ENCODE measurements at regions not wholly inside any gene's neighbourhood (a gene's known extent, or its start where the extent isn't known, plus 50 kb on each side); places are given as distances from the start of the nearest gene placed in this dataset.

- H3K36me3 ChIP-seq (ENCODE audit: control insufficient read depth in 1 of 2, insufficient read depth in 2 of 2, low read length in 2 of 2): no peaks in the 10 kb centered on the region
- CTCF ChIA-PET: no interaction called here
- no peaks in the 10 kb centered on the region for H4K20me1 ChIP-seq (ENCODE audit: insufficient read depth)
- H3K4me3 ChIP-seq (replicated peaks in 1 of 2; ENCODE audit: low read depth in 1 of 2, low read length in 2 of 2): no peak overlapping the region
- no peak overlapping the region for H3K4me2 ChIP-seq (ENCODE audit: low read length)
- DNase-seq (ENCODE audit: low read depth, low spot score): no peak
- RAD21 ChIA-PET (ENCODE audit: low non-redundant PET in 1 of 2, low total read pairs in 2 of 2, uncharacterized antibody in 2 of 2, unreplicated experiment in 2 of 2): no interaction called here
- POLR2A ChIA-PET: no interaction called here
- no peaks in the 10 kb centered on the region for H3K9me2 ChIP-seq (ENCODE audit: insufficient read depth)
- TF ChIP-seq RAD21 (IDR thresholded peaks at IDR 0.05; ENCODE audit: low read depth) (no peak), YY1 (IDR thresholded peaks at IDR 0.05; ENCODE audit: extremely low read depth, insufficient replicate concordance, low read depth, low read length) (no peak), REST (IDR thresholded peaks at IDR 0.05; ENCODE audit: low read depth) (no peak)
- intact Hi-C loops (cut with micrococcal nuclease): no loop called here
- no peak overlapping the region for H3K27ac ChIP-seq (ENCODE audit: low read depth, low read length)
- H3K27me3 ChIP-seq (ENCODE audit: insufficient read depth, low read length): no peaks in the 10 kb centered on the region
- no peak for ATAC-seq
- BruUV-seq (replicated peaks): no TSS peak
- no peaks in the 10 kb centered on the region for H3K4me1 ChIP-seq (ENCODE audit: control insufficient read depth in 1 of 2, insufficient read depth in 2 of 2, low read length in 2 of 2)
- H3K79me2 ChIP-seq (ENCODE audit: insufficient read depth, low read length): no peaks in the 10 kb centered on the region
- no peak overlapping the region for H2AFZ ChIP-seq (ENCODE audit: low read depth, low read length, poor library complexity, severe bottlenecking)
- H3K9ac ChIP-seq (ENCODE audit: low read length): no peak overlapping the region
- no peaks in the 10 kb centered on the region for H3K9me3 ChIP-seq (ENCODE audit: control insufficient read depth in 1 of 2, insufficient read depth in 1 of 2, low read depth in 1 of 2, low read length in 2 of 2)
These were observed 713.4 kb upstream of the ACO1 start for GRCh38 chr9:31671011-31671410.

- H3K9ac ChIP-seq (ENCODE audit: low read length): no peak overlapping the region
- no peak for ATAC-seq
- no peaks in the 10 kb centered on the region for H3K4me1 ChIP-seq (ENCODE audit: control insufficient read depth in 1 of 2, insufficient read depth in 2 of 2, low read length in 2 of 2)
- no peaks in the 10 kb centered on the region for H3K27me3 ChIP-seq (ENCODE audit: insufficient read depth, low read length)
- no peak for DNase-seq (ENCODE audit: low read depth, low spot score)
- no peaks in the 10 kb centered on the region for H3K36me3 ChIP-seq (ENCODE audit: control insufficient read depth in 1 of 2, insufficient read depth in 2 of 2, low read length in 2 of 2)
- no peak overlapping the region for H3K4me2 ChIP-seq (ENCODE audit: low read length)
- no peaks in the 10 kb centered on the region for H3K79me2 ChIP-seq (ENCODE audit: insufficient read depth, low read length)
- ChIA-PET RAD21 (ENCODE audit: low non-redundant PET in 1 of 2, low total read pairs in 2 of 2, uncharacterized antibody in 2 of 2, unreplicated experiment in 2 of 2) (no interaction called here), POLR2A (no interaction called here), CTCF (no interaction called here)
- H3K4me3 ChIP-seq (replicated peaks in 1 of 2; ENCODE audit: low read depth in 1 of 2, low read length in 2 of 2): no peak overlapping the region
- intact Hi-C loops (cut with micrococcal nuclease): no loop called here
- no peaks in the 10 kb centered on the region for H3K9me3 ChIP-seq (ENCODE audit: control insufficient read depth in 1 of 2, insufficient read depth in 1 of 2, low read depth in 1 of 2, low read length in 2 of 2)
- H3K9me2 ChIP-seq (ENCODE audit: insufficient read depth): no peaks in the 10 kb centered on the region
- no peaks in the 10 kb centered on the region for H4K20me1 ChIP-seq (ENCODE audit: insufficient read depth)
- H3K27ac ChIP-seq (ENCODE audit: low read depth, low read length): no peak overlapping the region
- no peak overlapping the region for H2AFZ ChIP-seq (ENCODE audit: low read depth, low read length, poor library complexity, severe bottlenecking)
- BruUV-seq (replicated peaks): no TSS peak
- TF ChIP-seq FOSL1 (IDR thresholded peaks at IDR 0.05; ENCODE audit: low read depth) (no peak), ELF1 (IDR thresholded peaks at IDR 0.05; ENCODE audit: borderline replicate concordance, low read depth) (no peak), REST (IDR thresholded peaks at IDR 0.05; ENCODE audit: low read depth) (no peak), ZBTB33 (IDR thresholded peaks at IDR 0.05; ENCODE audit: extremely low read depth, insufficient replicate concordance, low read length) (no peak), SP1 (IDR thresholded peaks at IDR 0.05; ENCODE audit: low read depth) (no peak), EGR1 (IDR thresholded peaks at IDR 0.05; ENCODE audit: low read depth) (no peak), SIN3A (IDR thresholded peaks at IDR 0.05; ENCODE audit: low read depth) (no peak), TCF7L2 (IDR thresholded peaks at IDR 0.05; ENCODE audit: borderline replicate concordance, extremely low read depth, insufficient read depth, insufficient read length) (no peak), ATF3 (IDR thresholded peaks at IDR 0.05) (no peak)
These were observed 710.2 kb upstream of the ACO1 start for GRCh38 chr9:31674264-31674663.
